ENCODE measurements at regions not wholly inside any gene's neighbourhood (a gene's known extent, or its start where the extent isn't known, plus 50 kb on each side); places are given as distances from the start of the nearest gene placed in this dataset.
A peak's percentile ranks its signal among the peaks of the same experiment; 100 is the strongest.

DNA sequence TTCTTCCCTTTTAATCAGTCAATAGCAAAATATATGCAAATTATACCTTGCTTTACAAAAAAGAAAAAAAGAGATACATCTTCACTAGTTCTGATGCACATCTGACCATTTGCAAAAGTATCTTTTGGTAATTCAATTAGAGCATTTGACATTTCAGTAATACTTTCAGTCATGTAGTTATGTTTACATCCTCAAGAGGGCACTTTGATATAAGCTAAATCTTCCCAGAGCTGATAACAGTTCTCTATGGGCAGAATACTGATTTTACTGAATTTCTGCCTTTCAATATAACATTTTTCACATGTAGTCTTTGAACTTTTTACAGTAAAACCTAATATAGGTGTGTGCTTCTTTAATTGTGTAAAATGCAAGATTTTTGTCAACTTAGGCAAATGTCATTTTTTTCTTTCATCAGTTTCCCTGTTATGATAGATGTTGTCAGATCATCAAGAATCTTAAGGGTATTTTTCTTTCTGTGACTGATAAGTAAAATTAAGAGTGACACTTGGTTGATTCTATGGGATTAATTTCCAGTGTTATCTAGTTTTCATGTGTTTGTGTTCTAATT is 703.5 kb upstream of the SEMA3D start:
- Histone ChIP-seq H3K9me3 (no peaks in the 10 kb centered on the region), H3K4me1 (no peaks in the 10 kb centered on the region), H3K36me3 (no peaks in the 10 kb centered on the region), H3K27me3 (replicated peaks in 1 of 7) (no peaks in the 10 kb centered on the region), H3K4me3 (no peak overlapping the region), H3K27ac (no peak overlapping the region)
- TF ChIP-seq POLR2A (IDR thresholded peaks at IDR 0.05), result no peak
- TF ChIP-seq, protein P1, sequence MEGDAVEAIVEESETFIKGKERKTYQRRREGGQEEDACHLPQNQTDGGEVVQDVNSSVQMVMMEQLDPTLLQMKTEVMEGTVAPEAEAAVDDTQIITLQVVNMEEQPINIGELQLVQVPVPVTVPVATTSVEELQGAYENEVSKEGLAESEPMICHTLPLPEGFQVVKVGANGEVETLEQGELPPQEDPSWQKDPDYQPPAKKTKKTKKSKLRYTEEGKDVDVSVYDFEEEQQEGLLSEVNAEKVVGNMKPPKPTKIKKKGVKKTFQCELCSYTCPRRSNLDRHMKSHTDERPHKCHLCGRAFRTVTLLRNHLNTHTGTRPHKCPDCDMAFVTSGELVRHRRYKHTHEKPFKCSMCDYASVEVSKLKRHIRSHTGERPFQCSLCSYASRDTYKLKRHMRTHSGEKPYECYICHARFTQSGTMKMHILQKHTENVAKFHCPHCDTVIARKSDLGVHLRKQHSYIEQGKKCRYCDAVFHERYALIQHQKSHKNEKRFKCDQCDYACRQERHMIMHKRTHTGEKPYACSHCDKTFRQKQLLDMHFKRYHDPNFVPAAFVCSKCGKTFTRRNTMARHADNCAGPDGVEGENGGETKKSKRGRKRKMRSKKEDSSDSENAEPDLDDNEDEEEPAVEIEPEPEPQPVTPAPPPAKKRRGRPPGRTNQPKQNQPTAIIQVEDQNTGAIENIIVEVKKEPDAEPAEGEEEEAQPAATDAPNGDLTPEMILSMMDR (IDR thresholded peaks at IDR 0.05 in 8 of 11, conservative IDR thresholded peaks at IDR 0.05 in 3 of 11), result peak in 6 of 11 experiments; percentile 12 to 39 (median 28)
- intact Hi-C loops (cut with DNase I; ENCODE audit: low total_unique reads), result loop anchor here (10.0 kb wide), 1 partner anchor 574 kb away; no protein-coding TSS in a partner anchor
- no peak for DNase-seq

DNA sequence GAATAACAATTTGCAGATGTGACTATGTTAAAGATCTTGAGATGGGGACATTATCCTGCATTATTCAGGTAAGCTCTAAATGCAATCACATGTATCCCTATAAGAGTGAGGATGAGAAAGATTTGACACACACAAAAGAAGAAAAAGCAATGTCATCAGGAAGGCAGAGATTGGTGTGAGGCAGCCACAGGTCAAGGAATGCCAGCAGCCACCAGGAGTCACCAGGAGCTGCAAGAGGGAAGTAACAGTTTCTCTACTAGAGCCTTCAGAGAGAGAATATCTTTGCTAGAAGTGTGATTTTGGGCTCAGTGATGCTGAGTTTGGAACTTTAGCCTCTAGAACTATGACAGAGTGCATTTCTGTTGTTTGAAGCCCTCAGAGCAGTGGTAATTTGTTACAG is 700.3 kb upstream of the SEMA3D start:
- H3K27me3 ChIP-seq (replicated peaks in 1 of 7), result no peaks in the 10 kb centered on the region

DNA sequence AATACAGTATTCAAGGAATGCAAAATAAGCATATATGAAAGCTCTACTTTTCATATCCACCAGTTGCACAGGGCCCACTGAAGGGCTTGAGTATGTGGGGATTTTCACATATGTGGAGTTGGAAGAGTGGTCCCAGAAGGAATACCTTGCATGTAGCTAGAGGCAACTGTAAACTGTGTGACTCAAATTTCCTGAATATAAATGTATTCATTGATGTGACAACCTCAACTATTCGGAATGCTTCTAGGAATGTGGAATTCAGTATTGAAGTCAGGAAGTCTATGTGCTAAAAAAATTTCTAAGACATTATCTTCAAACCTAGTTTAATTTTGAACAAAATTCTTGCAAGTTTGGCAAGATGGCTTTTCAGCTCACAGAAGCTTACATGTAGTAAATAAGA is 695.5 kb upstream of the SEMA3D start:
- Histone ChIP-seq H3K27ac (no peak overlapping the region), H3K36me3 (no peaks in the 10 kb centered on the region), H3K4me1 (no peaks in the 10 kb centered on the region), H3K4me3 (no peak overlapping the region), H3K27me3 (replicated peaks in 1 of 7) (no peaks in the 10 kb centered on the region), H3K9me3 (no peaks in the 10 kb centered on the region)
- WGBS, 5 donors, result 68 to 98% (median 75%) methylated on average over 1 of the region's 1 CpG
- intact Hi-C loops (cut with DNase I; ENCODE audit: low total_unique reads), result no loop called here
- no peak for DNase-seq
- TF ChIP-seq POLR2AphosphoS5 (IDR thresholded peaks at IDR 0.05), result no peak
- TF ChIP-seq, protein P1 (IDR thresholded peaks at IDR 0.05 in 8 of 11, conservative IDR thresholded peaks at IDR 0.05 in 3 of 11), result no peak
- TF ChIP-seq POLR2A (IDR thresholded peaks at IDR 0.05), result no peak

More for the DNA sequence above, 700.3 kb upstream of the SEMA3D start:
- TF ChIP-seq, protein P1 (IDR thresholded peaks at IDR 0.05 in 8 of 11, conservative IDR thresholded peaks at IDR 0.05 in 3 of 11), result no peak
- TF ChIP-seq POLR2A (IDR thresholded peaks at IDR 0.05), result no peak
- no peak for TF ChIP-seq POLR2AphosphoS5 (IDR thresholded peaks at IDR 0.05)
- intact Hi-C loops (cut with DNase I; ENCODE audit: low total_unique reads), result no loop called here
- Histone ChIP-seq H3K36me3 (no peaks in the 10 kb centered on the region), H3K4me3 (no peak overlapping the region), H3K27ac (no peak overlapping the region), H3K9me3 (no peaks in the 10 kb centered on the region), H3K4me1 (no peaks in the 10 kb centered on the region)
- no peak for DNase-seq

DNA sequence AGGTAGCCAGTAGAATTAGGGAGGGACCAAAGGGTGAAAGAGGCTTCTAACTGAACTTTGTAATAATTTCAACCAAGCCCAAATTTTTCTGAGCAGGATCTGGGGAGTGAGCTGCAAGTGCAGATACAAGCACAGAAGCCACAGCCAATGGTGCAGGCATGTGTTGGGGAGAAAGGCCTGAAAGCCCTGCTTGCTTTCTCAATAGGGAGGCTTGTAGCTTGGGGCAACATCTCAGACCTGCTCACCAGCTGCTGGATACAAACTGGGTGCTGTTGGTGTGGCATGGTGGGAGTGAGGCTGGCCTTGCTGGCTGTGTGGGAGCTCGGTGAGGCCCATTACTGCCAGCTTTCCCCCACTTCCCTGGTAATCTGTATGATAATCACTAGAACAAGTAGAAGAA is 688.5 kb upstream of the SEMA3D start:
- no peak for DNase-seq
- intact Hi-C loops (cut with DNase I; ENCODE audit: low total_unique reads), result no loop called here
- H3K36me3 ChIP-seq, result no peaks in the 10 kb centered on the region
- peaks cover 0 to 8% (median 0%) of the 10 kb centered on the region in 8 donors for H3K9me3 ChIP-seq
- TF ChIP-seq, protein P1 (IDR thresholded peaks at IDR 0.05 in 8 of 11, conservative IDR thresholded peaks at IDR 0.05 in 3 of 11), result no peak
- TF ChIP-seq POLR2AphosphoS5 (IDR thresholded peaks at IDR 0.05), result no peak
- 61 to 83% (median 77%) methylated on average over 1 of the region's 1 CpG for WGBS, 5 donors
- H3K27ac ChIP-seq, result no peak overlapping the region
- no peak overlapping the region for H3K4me3 ChIP-seq
- no peaks in the 10 kb centered on the region for H3K4me1 ChIP-seq
- no peaks in the 10 kb centered on the region for H3K27me3 ChIP-seq (replicated peaks in 1 of 7)

All from spleen (tissue), 11 donors.